HG02588 (cell line): ENCODE measurements at regions not wholly inside any gene's neighbourhood (a gene's known extent, or its start where the extent isn't known, plus 50 kb on each side); places are given as distances from the start of the nearest gene placed in this dataset.

Experiments
- ATAC-seq: cut with Tn5 transposase; IDR thresholded peaks from one replicate; pipeline ENCODE4 v1.9.1; 2021; ENCODE audit warnings: mild to moderate bottlenecking, moderate library complexity; ENCODE audit not compliant: unreplicated experiment

DNA sequence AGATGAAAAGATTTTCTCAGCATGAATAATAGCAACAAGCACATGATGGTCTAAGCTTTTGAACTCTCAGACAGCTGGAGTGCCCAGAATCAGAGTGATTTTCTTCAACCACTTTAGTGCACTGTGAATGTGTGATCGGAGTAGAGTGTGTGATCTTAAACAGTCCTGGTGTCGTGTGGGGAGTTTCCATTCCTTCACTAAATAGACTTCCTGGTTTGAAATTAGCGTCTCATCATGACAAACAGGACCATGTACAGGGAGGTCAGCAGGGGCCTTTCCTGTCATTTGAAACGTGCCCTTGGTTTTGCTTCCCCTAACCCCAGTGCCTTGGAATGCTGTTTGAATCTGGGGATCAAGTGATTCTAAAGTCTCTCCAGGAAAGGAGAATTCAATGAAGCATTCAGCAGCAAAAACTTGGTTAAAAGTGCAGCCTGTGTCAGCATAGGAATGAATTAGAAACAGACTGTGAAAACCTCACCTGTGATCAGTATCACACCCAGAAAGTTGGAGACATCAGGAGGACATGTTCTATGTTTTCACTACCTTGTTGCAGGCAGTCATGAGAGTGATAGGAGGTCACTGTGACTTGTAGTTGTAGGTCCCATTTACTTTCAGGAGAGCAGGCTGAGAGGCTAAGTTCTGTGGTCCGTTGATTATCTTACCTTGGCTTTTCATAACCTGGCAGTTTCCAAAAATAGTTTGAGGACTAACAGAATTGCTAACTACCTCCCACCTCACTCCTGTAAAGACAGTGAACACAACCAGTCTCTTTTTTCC lies 400.3 kb downstream of the MTX2 start:
- ATAC-seq, result no peak

DNA sequence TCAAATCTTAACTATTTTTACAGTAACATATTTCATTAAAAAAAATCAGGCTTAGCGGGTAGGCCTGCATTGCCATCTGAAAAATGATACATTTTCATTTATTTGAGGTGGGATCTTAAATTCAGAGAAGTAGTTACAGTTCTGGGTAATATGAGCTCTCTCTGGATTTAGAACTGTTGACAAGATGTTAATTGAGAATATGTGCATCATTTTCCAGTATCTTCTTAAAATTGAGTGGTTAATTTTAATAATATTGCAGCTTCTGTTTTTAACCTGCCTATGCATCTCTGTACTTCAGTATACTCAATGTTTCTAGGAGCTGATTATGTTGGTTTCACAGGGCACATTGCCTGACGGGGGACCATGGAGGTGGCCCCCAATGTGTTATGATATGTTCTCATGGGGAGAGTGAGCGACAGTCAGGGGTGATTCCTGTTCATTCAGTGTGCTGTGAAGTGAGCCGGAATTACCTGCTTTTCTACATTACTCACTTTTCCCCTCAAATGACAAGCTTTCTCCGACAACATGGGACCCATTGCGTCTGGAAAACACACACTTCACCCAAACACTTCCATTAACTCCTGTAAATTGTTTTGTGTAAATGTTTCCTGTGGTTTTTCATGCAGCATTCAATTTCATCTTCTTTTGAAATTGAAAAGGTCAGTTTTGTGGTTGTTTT lies 406.2 kb downstream of the MTX2 start:
- ATAC-seq, result no peak

DNA sequence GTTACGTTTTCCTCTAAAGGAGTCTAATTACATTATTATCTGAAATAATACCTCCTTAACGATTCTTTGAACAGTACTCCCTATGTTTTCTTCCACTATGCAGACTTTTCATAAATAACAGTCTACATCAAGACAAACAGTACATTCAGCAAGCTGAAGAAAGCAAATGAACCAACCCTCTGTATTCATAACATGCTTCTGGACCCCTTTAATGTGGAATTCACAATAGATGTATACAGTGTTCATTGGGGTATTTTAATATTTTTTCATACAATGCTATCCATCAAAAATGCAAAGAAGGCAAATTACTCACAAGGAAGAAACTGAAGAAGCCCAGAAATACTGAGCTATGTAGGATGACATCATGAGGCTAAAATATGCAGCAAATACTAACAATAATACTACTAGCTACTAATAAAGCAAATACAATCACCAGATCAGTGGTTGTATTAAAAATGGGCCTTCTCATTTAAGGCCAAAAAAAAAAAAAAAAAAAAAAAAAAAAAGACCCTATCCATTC lies 408.6 kb downstream of the MTX2 start:
- ATAC-seq, result no peak

DNA sequence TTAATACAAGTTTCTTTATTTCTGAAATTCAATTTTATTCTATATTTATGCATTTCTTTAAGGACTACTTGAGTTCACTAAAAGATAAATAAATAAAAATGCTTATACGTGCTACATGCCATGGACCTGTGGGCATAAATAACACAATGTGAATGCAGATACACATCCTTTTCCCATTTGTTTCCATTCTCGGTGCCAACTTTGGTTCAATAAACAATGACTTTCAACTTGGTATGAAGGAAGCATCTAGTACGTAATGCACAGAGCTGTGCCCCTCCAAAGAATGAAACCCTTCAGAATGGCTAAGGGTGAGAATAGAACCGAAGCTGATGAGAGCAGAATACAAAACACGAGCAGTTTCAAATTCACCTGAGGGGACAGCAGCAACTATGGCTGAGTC lies 409.3 kb downstream of the MTX2 start:
- ATAC-seq, result no peak

DNA sequence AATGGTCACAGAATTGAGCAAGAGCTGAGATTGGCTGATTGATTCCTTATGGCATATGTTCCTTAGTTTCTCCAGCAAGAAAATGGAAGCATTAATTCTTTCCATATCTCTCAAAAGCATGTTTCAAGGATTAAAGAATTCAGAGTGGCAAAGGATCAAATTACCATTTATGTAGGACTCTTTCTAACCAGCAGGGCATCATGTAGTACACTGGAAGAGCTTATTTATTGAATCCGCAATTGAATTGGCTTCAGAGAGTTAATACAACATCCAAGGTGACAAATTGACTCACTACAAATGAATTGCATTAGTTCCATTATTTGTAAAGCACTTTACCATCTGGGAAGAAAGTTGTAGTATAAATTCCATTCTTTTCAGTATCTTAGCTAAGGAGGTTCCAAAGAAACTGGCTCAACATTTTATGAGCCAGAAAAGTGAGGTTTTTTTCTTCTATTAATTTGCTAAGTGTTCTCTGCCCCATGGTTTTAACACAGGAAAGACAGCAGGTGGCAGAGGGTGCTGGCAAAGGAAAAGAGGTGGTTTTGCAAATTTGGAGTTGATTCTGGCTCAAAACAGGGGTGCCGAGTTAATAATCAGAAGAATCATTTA lies 409.9 kb downstream of the MTX2 start:
- no peak for ATAC-seq

DNA sequence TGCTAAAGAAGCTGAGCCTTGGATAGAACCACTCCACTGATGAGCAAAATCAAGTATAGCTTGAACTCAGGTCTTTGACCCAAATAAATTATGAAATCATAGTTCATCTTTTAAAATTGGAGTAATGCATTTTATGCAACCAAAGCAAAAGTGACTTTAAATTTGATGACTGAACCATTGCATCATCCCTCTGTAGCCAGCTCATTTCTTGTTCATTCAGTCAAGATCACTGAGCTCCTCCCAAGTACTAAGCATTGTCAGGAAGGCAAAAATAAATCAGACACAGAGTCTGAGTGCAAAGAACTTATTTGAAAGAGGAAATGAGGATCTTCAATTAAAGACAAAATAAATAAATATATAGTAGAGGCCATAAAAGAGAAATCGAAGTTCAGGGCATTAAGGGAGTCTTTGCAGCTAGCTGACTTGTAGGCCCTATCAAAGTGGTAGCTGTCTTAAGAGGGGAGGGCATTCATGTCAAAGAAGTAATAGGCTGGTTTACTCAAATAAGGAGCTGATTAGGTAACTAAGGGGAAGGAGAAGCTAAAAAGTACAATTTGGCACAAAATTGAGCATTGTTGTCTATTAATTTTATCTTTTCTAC lies 411.8 kb downstream of the MTX2 start:
- no peak for ATAC-seq

DNA sequence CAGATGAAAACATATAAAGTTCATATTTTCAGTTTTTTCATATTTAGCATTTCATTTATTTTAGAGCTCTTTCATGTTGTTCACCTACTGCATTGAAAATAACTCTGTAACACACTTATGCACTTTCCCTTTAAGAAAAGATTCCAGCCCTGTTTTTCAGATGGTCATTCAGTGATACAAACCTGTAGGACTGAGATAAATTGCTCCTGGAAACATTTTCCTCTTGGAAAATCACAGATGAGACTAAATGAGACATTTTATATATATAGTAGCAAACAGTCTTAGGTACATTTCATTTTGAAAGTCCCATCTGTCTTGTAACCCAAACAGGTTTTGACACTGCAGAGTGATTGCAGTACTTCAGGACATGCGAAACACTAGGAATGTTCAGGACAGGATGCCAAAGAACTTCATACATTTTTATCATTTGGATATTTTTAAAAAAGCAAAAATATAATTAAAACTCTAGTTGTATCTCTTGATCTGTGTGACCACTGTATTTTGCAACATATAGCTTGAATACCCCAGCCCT lies 412.4 kb downstream of the MTX2 start:
- no peak for ATAC-seq

DNA sequence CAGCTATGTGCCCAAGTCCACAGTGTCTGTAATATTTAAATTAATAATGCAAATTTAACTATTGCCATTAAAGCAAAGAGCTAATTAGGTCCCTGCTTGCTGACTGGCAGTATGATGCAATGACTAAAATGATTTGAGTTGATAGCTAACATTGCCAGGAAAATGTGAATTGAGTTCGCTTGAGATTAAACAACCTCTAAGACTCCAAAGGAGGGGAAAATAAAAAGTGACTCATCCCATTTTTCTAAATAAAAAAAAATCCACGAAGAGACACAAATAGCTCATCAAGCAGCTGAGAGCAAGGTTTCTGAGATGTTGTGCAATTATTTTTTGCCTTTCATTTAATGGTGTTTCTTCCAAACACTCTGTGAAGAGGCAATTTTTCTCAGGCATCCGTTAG lies 413.0 kb downstream of the MTX2 start:
- ATAC-seq, result no peak

DNA sequence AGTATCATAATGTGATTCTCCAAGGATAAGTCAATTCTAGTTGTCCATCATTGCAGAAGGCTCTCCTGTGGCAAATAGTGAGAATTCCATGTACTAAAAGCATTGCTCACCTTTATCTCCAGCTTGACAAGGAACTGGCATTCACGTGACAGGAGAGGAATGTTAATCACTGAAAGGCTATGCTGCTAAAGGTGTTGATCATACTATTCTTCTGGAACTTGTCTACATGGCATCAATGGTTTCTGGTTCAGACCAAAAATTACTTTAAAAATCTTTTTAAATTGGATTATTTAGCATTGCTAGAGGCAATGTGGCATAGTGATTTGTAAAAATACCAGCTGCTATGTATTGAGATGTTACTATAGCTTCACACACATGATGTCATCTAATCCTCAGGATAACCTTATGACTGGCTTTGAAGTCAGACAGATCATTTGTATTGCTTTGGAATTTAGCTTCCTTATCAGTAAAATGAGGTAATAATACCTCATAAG lies 414.4 kb downstream of the MTX2 start:
- no peak for ATAC-seq

DNA sequence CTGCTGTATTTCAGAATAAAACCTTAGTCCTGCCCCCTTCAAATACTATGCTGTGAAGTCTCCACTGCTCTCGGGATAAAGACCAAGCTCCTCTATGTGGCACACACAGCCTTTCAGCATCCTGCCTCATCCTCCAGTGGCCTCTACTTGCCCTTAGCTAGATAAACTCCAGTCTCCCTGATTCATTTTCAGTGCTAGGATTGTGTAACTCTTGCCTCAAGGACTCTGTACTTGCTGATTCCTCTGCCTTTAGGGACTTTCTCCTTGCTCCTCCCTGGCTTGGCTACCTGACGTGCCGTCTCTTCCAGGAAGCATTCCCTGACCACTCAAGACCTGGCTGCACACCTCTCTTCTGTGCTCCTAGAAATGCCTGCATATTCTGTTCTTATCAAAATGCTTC lies 416.7 kb downstream of the MTX2 start:
- ATAC-seq, result no peak

DNA sequence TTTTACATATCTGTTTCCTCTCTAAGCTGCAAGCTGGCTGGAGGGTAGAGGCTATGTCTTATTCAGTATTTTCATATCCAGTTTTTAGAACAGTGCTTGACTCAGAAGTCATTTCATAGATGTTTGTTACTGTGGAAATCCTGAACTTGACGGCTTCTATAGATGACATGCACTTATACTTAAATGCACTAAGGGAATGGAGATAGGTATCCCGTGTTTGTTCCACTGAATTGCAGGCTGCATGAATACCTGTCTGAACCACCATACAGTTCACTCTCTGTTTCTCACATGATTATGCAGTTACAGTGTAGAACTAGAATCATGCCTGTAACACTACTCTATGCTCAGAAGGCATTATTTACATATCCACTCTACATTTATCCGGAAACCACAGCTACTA lies 417.1 kb downstream of the MTX2 start:
- ATAC-seq, result no peak

DNA sequence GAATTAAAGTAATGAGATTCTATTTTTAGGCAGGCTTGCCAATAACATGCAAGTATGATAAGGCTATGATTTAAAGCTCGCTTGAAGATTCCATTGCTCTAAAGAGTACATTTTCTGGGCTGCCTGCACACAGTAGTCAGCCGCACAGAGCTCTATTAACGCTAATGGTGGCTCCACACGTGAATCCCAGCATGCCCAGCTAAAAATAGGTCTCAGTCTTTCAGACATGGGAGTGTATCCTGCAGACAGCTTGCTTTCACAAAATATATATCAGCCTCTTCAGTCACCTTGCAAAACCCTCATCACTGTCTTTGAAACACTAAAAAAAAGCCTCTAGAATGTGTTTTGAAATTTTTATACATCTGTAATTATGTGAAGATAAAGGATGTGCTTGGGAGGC lies 418.1 kb downstream of the MTX2 start:
- no peak for ATAC-seq

DNA sequence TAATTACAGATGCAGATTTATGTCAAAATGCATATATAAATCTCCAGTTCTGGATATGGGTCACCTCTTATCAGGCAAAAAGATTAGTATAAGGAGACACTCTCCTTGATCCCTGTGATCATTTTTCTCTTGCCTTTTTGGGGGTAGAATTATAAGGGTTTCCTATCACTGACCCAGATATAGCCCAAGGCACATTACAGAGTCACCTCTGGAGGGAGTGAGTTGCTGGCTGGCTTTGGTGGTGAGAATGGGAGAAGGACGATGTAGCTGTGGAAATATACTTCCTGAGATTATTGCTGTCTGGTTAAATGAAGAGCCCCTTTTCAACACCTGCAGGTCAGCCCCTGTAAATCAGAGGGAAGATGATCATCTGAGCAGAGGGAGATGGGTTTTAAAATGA lies 418.7 kb downstream of the MTX2 start:
- no peak for ATAC-seq

DNA sequence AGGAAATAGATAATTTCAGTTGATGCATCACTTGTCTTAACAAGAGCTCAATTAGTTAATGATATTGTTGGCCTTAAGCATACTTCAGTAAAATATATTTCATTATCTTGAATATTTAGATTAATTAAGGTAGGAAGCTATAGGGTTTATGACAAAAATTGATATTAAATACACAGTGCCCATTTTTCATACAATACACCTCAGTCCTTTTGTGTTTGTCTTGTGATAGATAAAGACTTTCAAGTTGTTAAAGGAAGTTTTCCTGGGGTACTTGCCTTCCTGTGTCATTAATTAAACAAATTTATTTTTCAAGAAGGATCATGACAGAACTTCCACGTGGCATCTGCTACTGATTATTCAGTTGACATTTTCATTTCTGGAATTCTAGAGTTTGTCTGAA lies 420.5 kb downstream of the MTX2 start:
- no peak for ATAC-seq

DNA sequence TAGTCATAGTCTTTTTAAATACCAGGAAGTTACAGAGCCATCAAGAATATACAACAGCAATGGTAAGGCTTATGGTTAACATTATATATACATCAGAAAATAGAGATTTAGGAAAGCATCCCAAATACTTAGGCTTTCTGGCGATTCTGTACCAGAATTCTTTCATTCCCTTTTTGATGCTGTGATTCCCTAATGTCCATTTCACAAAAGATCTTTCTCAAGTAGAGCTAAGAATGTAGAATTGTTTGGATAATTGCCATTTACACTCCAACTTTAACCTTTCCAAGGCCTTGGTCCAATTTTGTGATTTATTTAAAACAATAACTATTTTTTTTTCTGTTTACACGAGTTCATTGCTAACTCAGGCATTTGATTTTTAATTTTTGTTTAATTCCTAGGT lies 422.2 kb downstream of the MTX2 start:
- no peak for ATAC-seq

DNA sequence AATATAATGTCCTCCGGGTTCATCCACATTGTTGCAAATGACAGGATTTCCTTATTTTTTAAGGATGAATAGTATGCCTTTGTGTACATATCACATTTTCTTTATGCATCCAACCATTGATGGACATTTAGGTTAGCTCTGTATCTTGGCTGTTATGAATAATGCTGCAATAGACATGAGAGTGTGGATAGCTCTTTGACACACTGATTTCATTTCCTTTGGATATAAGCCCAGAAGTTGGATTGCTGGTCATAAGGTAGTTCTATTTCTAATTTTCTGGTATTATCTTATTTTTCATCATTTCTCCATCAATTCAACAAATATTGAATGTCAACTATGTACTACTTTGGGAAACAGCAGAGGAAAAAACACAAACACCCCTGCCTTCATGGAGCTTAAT lies 423.3 kb downstream of the MTX2 start:
- no peak for ATAC-seq

DNA sequence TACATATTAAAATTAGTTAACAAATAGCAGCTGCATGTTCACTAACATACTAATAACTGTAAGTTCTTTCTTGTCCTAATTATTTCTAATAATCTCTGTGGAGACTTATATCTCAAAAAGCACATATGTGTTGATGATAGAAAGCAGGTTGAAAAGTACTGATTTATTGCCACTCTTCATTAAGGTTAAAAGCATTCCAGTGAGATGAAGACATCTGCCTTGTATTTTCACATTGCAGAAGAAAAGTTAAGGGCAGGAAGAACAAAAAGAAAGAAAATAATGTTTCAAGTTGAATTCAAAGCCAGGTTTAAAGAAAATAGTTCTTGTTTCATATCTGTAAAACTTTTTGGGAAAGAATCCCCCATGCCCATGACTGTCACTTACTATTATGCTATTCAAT lies 429.9 kb downstream of the MTX2 start:
- no peak for ATAC-seq

DNA sequence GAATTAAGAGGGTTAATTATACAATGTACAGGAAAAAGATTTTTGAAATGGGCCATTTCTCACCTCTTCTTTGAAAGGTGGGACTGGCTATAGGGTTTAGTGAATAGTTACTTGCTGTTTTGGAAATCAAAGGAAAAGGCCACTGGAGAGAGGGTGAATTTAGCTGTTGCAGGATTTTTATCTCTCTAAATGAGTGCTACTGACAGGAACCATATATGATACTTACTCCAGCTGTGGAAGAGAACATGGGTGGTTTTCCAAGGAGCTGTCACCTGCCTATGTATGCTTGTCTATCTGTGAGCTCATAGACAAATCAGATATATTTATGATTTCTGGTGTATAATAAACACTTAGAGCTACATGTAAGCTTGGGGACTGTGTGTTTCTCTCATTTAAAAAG lies 430.4 kb downstream of the MTX2 start:
- ATAC-seq, result no peak

DNA sequence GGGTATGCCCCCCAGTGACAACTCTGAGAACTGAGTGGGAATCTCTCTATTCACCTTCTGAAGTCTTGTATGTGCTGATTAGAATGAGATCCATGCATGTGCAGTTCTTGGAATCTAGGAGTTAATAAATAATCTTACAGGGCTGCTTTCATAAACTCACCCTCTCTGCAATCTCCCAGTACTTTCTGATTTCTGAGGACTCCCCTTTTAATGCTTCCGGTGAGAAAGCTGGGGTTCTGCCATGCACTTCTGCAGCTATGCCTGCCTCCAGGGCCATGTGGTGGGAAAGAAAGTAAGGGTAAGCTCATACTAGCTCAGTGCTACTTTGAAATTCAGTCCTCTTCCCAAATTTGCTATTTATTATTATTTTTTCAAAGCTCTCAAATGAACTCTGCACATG lies 432.9 kb downstream of the MTX2 start:
- no peak for ATAC-seq

DNA sequence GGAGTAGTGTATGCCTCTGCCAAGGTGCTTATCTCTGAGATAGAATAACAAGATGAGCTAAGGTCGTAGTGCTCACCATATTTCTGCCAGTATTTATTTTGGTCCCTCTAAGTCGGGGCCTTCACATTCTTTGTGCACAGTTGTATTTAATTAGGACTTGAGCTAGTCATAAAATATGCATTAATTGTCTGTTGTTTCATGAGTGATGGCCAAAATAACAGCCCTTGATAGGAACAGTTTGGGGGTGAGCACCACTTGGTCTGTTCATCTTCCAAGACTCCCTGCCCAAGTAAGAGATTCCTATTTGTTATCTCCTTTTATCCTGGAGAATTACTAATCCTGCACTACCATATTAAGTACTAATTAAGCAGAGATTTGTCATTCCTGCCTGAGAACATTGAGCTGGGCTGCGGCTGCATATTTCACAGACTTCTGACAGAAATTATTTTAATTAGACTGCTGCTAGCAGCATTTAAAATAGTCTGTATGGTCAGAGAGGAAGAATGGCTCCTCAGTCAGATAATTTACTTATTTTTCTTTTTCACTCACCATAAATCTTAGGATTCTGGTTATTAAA lies 435.1 kb downstream of the MTX2 start:
- no peak for ATAC-seq
